ENCODE measurements at regions not wholly inside any gene's neighbourhood (a gene's known extent, or its start where the extent isn't known, plus 50 kb on each side); places are given as distances from the start of the nearest gene placed in this dataset.

GRCh38 chr6:21970569-21971300, 326.1 kb downstream of the PRL start:
- no peak for DNase-seq

GRCh38 chr6:21971541-21971940, 325.3 kb downstream of the PRL start:
- no peak for DNase-seq

GRCh38 chr6:21972516-21972915, 324.3 kb downstream of the PRL start:
- no peak for DNase-seq

GRCh38 chr6:21977346-21977745, 319.5 kb downstream of the PRL start:
- DNase-seq: no peak

- no peak for DNase-seq
These were observed 315.5 kb downstream of the PRL start for GRCh38 chr6:21981235-21981833.

- no peak for DNase-seq
These were observed 312.7 kb downstream of the PRL start for GRCh38 chr6:21984135-21984534.

- DNase-seq: no peak
These were observed 312.3 kb downstream of the PRL start for GRCh38 chr6:21984561-21984960.

- DNase-seq: no peak
These were observed 310.9 kb downstream of the PRL start for GRCh38 chr6:21985904-21986303.

- no peak for DNase-seq
These were observed 310.1 kb downstream of the PRL start for GRCh38 chr6:21986703-21987102.

GRCh38 chr6:21987501-21987957, 309.3 kb downstream of the PRL start:
- peak; percentile 70 for DNase-seq

GRCh38 chr6:21990577-21990976, 306.3 kb downstream of the PRL start:
- no peak for DNase-seq

- no peak for DNase-seq
These were observed 304.5 kb downstream of the PRL start for GRCh38 chr6:21992178-21992967.

GRCh38 chr6:21993841-21994240, 303.0 kb downstream of the PRL start:
- DNase-seq: no peak

- no peak for DNase-seq
These were observed 302.0 kb downstream of the PRL start for GRCh38 chr6:21994821-21995220.

- no peak for DNase-seq
These were observed 301.5 kb downstream of the PRL start for GRCh38 chr6:21995318-21995717.

- no peak for DNase-seq
These were observed 300.3 kb downstream of the PRL start for GRCh38 chr6:21996425-21997118.

- peak; percentile 36 for DNase-seq
These were observed 299.5 kb downstream of the PRL start for GRCh38 chr6:21997119-21998037.

- DNase-seq: peak; percentile 26
These were observed 298.3 kb downstream of the PRL start for GRCh38 chr6:21998582-21998981.

- peak; percentile 53 for DNase-seq
These were observed 297.8 kb downstream of the PRL start for GRCh38 chr6:21999012-21999528.

- DNase-seq: no peak
These were observed 297.1 kb downstream of the PRL start for GRCh38 chr6:21999741-22000140.

GRCh38 chr6:22001396-22002027, 295.3 kb downstream of the PRL start:
- DNase-seq: no peak

Measured in retina (tissue), 1 donor.